ENCODE measurements at regions not wholly inside any gene's neighbourhood (a gene's known extent, or its start where the extent isn't known, plus 50 kb on each side); places are given as distances from the start of the nearest gene placed in this dataset.

- TF ChIP-seq ZNF592 (IDR thresholded peaks at IDR 0.05) = no peak
- TF ChIP-seq HDAC2 (IDR thresholded peaks at IDR 0.05) = no peak
- TF ChIP-seq MTA2 (IDR thresholded peaks at IDR 0.05; ENCODE audit: low read depth) = no peak
- no peak for TF ChIP-seq NR2F1 (conservative IDR thresholded peaks at IDR 0.05)
- no peak for TF ChIP-seq MTA3 (IDR thresholded peaks at IDR 0.05; ENCODE audit: borderline replicate concordance, low read length)
- TF ChIP-seq ZNF687 (IDR thresholded peaks at IDR 0.05) = no peak
Observed at GRCh38 chr1:199724049-199724448, 303.5 kb upstream of the NR5A2 start (continued).
